LNCAP (cell line): ENCODE measurements at regions not wholly inside any gene's neighbourhood (a gene's known extent, or its start where the extent isn't known, plus 50 kb on each side); places are given as distances from the start of the nearest gene placed in this dataset.
A peak's percentile ranks its signal among the peaks of the same experiment; 100 is the strongest.

Experiments used
- TF ChIP-seq, protein P1 (sequence below): fragments of 450-650 bp; IDR thresholded peaks from 2 replicates; pipeline ENCODE4 v1.5.1; 2017; ENCODE audit warnings: mild to moderate bottlenecking

GRCh38 chr2:146048141-146048540 is 1528.2 kb upstream of the ZEB2 start:
- TF ChIP-seq, protein P1, sequence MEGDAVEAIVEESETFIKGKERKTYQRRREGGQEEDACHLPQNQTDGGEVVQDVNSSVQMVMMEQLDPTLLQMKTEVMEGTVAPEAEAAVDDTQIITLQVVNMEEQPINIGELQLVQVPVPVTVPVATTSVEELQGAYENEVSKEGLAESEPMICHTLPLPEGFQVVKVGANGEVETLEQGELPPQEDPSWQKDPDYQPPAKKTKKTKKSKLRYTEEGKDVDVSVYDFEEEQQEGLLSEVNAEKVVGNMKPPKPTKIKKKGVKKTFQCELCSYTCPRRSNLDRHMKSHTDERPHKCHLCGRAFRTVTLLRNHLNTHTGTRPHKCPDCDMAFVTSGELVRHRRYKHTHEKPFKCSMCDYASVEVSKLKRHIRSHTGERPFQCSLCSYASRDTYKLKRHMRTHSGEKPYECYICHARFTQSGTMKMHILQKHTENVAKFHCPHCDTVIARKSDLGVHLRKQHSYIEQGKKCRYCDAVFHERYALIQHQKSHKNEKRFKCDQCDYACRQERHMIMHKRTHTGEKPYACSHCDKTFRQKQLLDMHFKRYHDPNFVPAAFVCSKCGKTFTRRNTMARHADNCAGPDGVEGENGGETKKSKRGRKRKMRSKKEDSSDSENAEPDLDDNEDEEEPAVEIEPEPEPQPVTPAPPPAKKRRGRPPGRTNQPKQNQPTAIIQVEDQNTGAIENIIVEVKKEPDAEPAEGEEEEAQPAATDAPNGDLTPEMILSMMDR: 0 out of 2 replicates have a peak, but pooled peaks have one; percentile 10

- TF ChIP-seq, protein P1: no peak
Measured at GRCh38 chr2:146041274-146041910, 1521.5 kb upstream of the ZEB2 start.

GRCh38 chr2:146040051-146040450 is 1520.1 kb upstream of the ZEB2 start:
- TF ChIP-seq, protein P1: no peak

- TF ChIP-seq, protein P1: no peak
Measured at GRCh38 chr2:146038014-146038413, 1518.1 kb upstream of the ZEB2 start.

DNA sequence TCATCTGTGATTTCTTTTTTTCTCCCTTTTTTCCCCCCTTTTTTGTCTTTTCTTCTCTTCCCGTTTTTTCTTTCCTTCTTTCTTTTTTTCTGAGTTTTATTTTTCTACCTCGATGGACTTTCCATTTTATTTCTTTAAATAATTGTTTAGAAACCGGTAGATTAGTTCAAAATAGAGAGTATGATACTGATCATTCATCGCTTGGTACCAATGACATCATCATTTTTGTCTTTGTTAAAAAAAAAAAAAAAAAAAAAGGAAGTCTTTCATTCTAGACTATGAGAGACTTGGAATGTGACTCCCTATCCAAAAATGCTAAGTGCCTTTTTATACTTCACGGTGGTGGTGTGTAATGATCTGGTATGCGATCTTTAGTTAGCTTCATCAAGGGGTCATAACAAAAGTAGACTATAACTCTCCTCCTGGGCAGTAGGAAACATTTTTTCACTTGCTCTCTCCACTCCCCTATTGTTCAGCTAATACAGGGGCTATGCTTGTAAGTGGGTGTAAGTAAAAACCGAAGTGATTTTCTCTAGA is 1517.5 kb upstream of the ZEB2 start:
- TF ChIP-seq, protein P1: no peak

GRCh38 chr2:146031158-146031557 is 1511.2 kb upstream of the ZEB2 start:
- TF ChIP-seq, protein P1: no peak

DNA sequence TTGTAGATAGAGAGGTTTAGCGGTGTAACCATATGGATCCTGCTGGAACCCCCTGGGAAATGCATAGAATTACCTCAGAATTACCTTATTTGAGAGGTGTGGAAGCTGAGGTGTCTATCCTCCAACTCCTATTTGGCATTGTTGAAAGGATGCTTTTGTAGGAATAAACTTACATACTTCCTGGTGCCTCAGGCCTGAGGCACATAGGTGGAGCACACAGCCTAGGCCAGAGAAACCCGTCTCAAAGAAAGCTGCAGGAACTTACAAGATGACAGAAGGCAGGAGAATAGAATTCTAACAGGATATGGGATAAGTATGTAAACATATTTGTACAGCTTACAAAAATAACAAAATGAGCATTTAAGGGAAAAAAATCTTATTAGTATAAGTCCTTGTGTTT is 1507.2 kb upstream of the ZEB2 start:
- TF ChIP-seq, protein P1: no peak
